Mesothelial cell of epicardium (in vitro differentiated cells): ENCODE measurements at regions not wholly inside any gene's neighbourhood (a gene's known extent, or its start where the extent isn't known, plus 50 kb on each side); places are given as distances from the start of the nearest gene placed in this dataset.

Experiments used
- DNase-seq, 2 experiments: peaks; one replicate each; pipeline ENCODE4 v3.0.0; 2021; ENCODE audit warnings: low spot score in 2 of 2; ENCODE audit not compliant: unreplicated experiment in 2 of 2
- H3K27ac Mint-ChIP-seq: 2 replicates; pipeline ENCODE4 v1.8.0; 2021; ENCODE audit warnings: mixed read lengths
- H3K27me3 Mint-ChIP-seq: 2 replicates; pipeline ENCODE4 v1.8.0; 2021; ENCODE audit warnings: low read depth, mixed read lengths
- H3K36me3 Mint-ChIP-seq: 2 replicates; pipeline ENCODE4 v1.8.0; 2021; ENCODE audit warnings: mixed read lengths
- H3K4me1 Mint-ChIP-seq: 2 replicates; pipeline ENCODE4 v1.8.0; 2021; ENCODE audit warnings: mixed read lengths
- H3K4me3 Mint-ChIP-seq: 2 replicates; pipeline ENCODE4 v1.8.0; 2021; ENCODE audit warnings: mild to moderate bottlenecking, moderate library complexity, mixed read lengths
- H3K9me3 Mint-ChIP-seq: 2 replicates; pipeline ENCODE4 v1.8.0; 2021; ENCODE audit warnings: mixed read lengths
- CTCF ChIP-seq: fragments of 200-600 bp; sonication (generic); IDR thresholded peaks from one replicate; pipeline ENCODE4 v1.5.0; 2021; ENCODE audit warnings: antibody characterized with exemption; ENCODE audit not compliant: unreplicated experiment

GRCh38 chr1:182292193-182292741 is 99.3 kb downstream of the GLUL start:
- no peak for TF ChIP-seq CTCF
- H3K4me3 Mint-ChIP-seq = no peak overlapping the region
- H3K4me1 Mint-ChIP-seq = no peaks in the 10 kb centered on the region
- no peaks in the 10 kb centered on the region for H3K36me3 Mint-ChIP-seq
- H3K27me3 Mint-ChIP-seq = peaks cover 5% of the 10 kb centered on the region
- H3K27ac Mint-ChIP-seq = no peak overlapping the region
- no peaks in the 10 kb centered on the region for H3K9me3 Mint-ChIP-seq
- DNase-seq = no peak

- no peak for TF ChIP-seq CTCF
- DNase-seq = no peak
- Mint-ChIP-seq H3K27ac (no peak overlapping the region), H3K27me3 (peaks cover 4% of the 10 kb centered on the region), H3K9me3 (no peaks in the 10 kb centered on the region), H3K4me1 (no peaks in the 10 kb centered on the region), H3K4me3 (no peak overlapping the region), H3K36me3 (no peaks in the 10 kb centered on the region)
Measured at GRCh38 chr1:182291584-182292192, 99.9 kb downstream of the GLUL start.

GRCh38 chr1:182288749-182289604 is 102.6 kb downstream of the GLUL start:
- no peaks in the 10 kb centered on the region for H3K9me3 Mint-ChIP-seq
- DNase-seq = no peak
- no peaks in the 10 kb centered on the region for H3K4me1 Mint-ChIP-seq
- peaks cover 3% of the 10 kb centered on the region for H3K27me3 Mint-ChIP-seq
- no peak overlapping the region for H3K27ac Mint-ChIP-seq
- no peaks in the 10 kb centered on the region for H3K36me3 Mint-ChIP-seq
- TF ChIP-seq CTCF = no peak
- H3K4me3 Mint-ChIP-seq = no peak overlapping the region

- no peak for TF ChIP-seq CTCF
- no peak overlapping the region for H3K4me3 Mint-ChIP-seq
- no peaks in the 10 kb centered on the region for H3K9me3 Mint-ChIP-seq
- no peaks in the 10 kb centered on the region for H3K4me1 Mint-ChIP-seq
- H3K27ac Mint-ChIP-seq = no peak overlapping the region
- DNase-seq = no peak
- no peaks in the 10 kb centered on the region for H3K27me3 Mint-ChIP-seq
- no peaks in the 10 kb centered on the region for H3K36me3 Mint-ChIP-seq
Measured at GRCh38 chr1:182286761-182287160, 104.8 kb downstream of the GLUL start.

- TF ChIP-seq CTCF = no peak
- no peaks in the 10 kb centered on the region for H3K36me3 Mint-ChIP-seq
- no peak overlapping the region for H3K4me3 Mint-ChIP-seq
- H3K27me3 Mint-ChIP-seq = no peaks in the 10 kb centered on the region
- H3K4me1 Mint-ChIP-seq = no peaks in the 10 kb centered on the region
- DNase-seq = no peak
- H3K27ac Mint-ChIP-seq = no peak overlapping the region
- no peaks in the 10 kb centered on the region for H3K9me3 Mint-ChIP-seq
Measured at GRCh38 chr1:182283746-182284544, 107.6 kb downstream of the GLUL start.
